ENCODE measurements at regions not wholly inside any gene's neighbourhood (a gene's known extent, or its start where the extent isn't known, plus 50 kb on each side); places are given as distances from the start of the nearest gene placed in this dataset.

DNA sequence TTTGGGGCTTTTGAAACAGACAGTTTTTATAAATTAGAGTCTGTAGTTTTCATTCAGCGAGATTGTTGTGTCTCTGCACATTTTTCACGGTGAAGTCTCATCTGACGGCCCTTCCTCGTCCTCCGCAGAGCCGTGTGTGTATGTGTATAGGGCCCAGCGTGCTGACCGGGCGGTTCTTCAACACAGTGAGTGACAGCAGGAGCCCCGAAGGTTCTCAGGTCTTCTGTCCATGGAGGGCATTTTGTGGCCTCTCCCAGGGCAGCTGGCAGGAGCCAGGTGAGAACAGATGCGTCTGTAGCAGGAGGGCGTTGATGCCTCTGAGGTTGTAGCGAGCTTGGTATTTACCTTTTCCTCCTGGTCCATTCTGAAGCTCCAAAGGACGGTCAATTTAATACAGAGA lies 116.0 kb upstream of the LPCAT1 start:
- TF ChIP-seq, protein P1, sequence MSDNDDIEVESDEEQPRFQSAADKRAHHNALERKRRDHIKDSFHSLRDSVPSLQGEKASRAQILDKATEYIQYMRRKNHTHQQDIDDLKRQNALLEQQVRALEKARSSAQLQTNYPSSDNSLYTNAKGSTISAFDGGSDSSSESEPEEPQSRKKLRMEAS (IDR thresholded peaks at IDR 0.05) = no peak
- no peak for TF ChIP-seq TAF1 (IDR thresholded peaks at IDR 0.05; ENCODE audit: low read depth)
- TF ChIP-seq YY1 (IDR thresholded peaks at IDR 0.05; ENCODE audit: low read depth) = no peak
- no peak for TF ChIP-seq EP300 (IDR thresholded peaks at IDR 0.05; ENCODE audit: borderline replicate concordance)
- no peak for TF ChIP-seq FOXM1 (IDR thresholded peaks at IDR 0.05; ENCODE audit: borderline replicate concordance, low read depth)
- TF ChIP-seq, protein P2, sequence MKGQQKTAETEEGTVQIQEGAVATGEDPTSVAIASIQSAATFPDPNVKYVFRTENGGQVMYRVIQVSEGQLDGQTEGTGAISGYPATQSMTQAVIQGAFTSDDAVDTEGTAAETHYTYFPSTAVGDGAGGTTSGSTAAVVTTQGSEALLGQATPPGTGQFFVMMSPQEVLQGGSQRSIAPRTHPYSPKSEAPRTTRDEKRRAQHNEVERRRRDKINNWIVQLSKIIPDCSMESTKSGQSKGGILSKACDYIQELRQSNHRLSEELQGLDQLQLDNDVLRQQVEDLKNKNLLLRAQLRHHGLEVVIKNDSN (IDR thresholded peaks at IDR 0.05) = no peak
- no peak for TF ChIP-seq CREB1 (IDR thresholded peaks at IDR 0.05; ENCODE audit: low read depth)
- TF ChIP-seq, protein P3, sequence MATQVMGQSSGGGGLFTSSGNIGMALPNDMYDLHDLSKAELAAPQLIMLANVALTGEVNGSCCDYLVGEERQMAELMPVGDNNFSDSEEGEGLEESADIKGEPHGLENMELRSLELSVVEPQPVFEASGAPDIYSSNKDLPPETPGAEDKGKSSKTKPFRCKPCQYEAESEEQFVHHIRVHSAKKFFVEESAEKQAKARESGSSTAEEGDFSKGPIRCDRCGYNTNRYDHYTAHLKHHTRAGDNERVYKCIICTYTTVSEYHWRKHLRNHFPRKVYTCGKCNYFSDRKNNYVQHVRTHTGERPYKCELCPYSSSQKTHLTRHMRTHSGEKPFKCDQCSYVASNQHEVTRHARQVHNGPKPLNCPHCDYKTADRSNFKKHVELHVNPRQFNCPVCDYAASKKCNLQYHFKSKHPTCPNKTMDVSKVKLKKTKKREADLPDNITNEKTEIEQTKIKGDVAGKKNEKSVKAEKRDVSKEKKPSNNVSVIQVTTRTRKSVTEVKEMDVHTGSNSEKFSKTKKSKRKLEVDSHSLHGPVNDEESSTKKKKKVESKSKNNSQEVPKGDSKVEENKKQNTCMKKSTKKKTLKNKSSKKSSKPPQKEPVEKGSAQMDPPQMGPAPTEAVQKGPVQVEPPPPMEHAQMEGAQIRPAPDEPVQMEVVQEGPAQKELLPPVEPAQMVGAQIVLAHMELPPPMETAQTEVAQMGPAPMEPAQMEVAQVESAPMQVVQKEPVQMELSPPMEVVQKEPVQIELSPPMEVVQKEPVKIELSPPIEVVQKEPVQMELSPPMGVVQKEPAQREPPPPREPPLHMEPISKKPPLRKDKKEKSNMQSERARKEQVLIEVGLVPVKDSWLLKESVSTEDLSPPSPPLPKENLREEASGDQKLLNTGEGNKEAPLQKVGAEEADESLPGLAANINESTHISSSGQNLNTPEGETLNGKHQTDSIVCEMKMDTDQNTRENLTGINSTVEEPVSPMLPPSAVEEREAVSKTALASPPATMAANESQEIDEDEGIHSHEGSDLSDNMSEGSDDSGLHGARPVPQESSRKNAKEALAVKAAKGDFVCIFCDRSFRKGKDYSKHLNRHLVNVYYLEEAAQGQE (IDR thresholded peaks at IDR 0.05; ENCODE audit: low read depth) = no peak
- no peak for TF ChIP-seq TCF12 (IDR thresholded peaks at IDR 0.05; ENCODE audit: low read depth)
- TF ChIP-seq ZBTB7A (IDR thresholded peaks at IDR 0.05; ENCODE audit: low read depth) = no peak
- no peak for TF ChIP-seq CEBPB (IDR thresholded peaks at IDR 0.05)
- no peak for TF ChIP-seq EGR1 (IDR thresholded peaks at IDR 0.05)

DNA sequence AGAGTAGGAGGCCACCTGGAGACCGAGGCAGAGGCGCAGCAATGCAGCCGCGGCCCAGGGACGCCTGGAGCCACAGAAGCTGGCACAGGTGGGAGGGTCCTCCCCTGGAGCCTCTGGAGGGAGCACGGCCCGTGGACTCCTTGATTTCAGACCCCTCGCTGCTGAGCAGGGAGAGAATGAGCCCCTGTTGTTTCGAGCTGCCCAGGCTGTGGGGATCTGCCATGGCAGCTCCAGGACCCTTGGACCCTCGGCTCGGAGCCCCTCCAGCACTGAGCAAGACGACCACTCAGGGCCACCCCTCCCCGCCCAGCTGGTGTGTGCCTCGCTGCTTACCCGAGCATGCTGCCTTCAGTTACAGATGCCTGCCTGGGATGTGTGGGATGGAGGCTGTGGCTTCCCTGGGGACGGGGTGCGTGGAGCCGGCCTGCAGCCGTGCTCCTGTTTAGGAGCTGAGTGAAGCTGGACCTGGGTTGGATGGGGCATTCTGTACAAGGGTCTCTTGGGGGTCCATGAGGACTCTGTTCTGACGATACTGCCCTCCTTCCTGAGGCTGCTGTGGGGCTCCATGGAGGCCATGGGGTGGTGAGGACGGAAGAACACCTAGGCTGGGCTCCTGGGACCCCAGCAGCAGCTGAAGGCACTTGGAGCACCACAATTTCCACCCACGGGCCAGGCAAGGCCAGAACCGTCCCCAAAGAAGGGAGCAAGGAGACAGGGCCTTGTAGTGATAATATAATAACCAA lies 115.1 kb upstream of the LPCAT1 start:
- no peak for TF ChIP-seq TCF12 (IDR thresholded peaks at IDR 0.05; ENCODE audit: low read depth)
- TF ChIP-seq, protein P1 (IDR thresholded peaks at IDR 0.05) = no peak
- no peak for TF ChIP-seq NFIC (IDR thresholded peaks at IDR 0.05)
- no peak for TF ChIP-seq ZBTB7A (IDR thresholded peaks at IDR 0.05; ENCODE audit: low read depth)

DNA sequence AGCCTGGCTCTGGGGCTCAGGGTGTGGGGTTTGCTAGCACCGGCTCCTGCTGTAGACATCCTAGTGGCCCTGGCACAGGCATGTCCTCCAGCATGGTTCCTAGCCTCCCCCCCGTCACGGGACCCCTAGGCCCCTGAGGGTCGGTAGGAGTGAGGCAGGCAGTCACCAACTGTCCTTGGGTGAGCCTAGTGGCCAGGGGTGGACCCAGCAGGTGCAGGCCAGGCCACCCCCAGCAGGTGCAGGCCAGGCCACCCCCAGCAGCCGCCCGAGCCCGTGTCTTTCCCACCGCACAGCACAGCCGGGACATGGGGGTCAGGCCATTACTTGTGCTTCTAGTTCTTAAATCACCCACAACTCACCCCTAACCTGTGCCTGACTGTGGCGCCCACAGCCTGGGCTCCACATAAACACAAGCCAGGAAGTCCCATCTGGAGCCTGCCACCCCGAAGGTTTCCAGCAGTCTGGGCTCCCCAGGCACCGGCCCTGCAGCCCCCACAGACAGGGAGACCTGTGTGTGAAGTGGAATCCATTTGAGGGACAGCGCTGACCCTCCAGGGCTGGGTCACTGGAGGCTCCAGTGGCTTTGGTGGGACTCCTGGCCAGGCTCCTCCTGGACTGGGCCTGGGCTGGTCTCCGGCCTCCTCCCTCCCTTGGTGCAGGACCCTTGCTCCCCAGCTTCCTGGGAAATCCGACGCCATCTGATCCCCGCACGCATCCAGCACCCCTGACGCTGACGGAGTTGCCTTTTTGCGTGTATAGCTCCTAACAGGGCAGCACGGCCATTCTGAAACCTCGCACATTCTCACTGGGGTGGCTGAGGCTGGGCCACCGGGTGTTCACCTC lies 114.1 kb upstream of the LPCAT1 start:
- TF ChIP-seq RAD21 (IDR thresholded peaks at IDR 0.05; ENCODE audit: low read depth) (no peak), NFIC (IDR thresholded peaks at IDR 0.05) (no peak), TAF1 (IDR thresholded peaks at IDR 0.05; ENCODE audit: low read depth) (no peak), ZBTB7A (IDR thresholded peaks at IDR 0.05; ENCODE audit: low read depth) (no peak), CEBPB (IDR thresholded peaks at IDR 0.05) (no peak)

DNA sequence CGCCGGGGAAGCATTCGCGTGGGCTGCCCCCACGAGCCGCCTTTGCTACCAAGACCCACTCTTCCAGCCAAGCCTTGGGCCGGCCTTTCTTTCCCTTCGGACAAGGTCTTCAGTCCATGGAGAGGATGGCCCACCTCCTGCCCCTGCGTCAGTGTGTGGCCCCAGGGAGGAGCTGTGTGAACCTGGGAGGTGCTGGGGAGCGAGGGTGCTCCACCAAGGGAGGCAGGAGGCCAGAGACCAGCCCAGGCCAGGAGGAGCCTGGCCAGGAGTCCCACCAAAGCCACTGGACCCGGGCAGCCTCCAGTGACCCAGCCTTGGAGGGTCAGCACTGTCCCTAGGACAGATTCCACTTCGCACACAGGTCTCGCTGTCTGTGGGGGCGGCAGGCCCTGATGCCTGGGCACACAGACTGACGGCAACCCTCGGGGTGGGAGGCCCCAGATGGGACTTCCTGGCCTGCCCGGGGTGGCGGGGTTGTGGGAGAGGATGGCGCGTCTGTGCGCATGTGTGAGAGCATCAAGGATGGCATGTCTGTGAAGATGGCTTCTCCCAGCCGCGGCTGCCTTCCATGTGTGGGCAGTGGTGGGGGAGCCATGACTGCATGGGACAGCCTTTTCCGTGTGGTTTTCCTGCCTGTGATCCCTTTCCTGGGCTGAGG lies 113.3 kb upstream of the LPCAT1 start:
- TF ChIP-seq FOXM1 (IDR thresholded peaks at IDR 0.05; ENCODE audit: borderline replicate concordance, low read depth) = no peak
- TF ChIP-seq RAD21 (IDR thresholded peaks at IDR 0.05; ENCODE audit: low read depth) = no peak
- no peak for TF ChIP-seq EGR1 (IDR thresholded peaks at IDR 0.05)

DNA sequence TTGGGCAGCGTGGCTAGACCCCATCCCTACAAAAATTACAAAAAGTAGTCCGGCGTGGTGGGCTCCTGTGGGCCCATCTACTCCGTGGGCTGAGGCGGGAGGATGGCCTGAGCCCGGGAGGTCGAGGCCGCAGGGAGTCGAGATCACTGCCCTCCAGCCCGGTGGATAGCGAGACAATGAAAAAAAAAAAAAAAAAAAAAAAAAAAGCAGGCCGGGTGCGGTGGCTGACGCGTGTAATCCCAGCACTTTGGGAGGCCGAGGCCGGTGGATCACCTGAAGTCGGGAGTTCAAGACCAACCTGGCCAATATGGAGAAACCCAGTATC lies 110.5 kb upstream of the LPCAT1 start:
- TF ChIP-seq NFIC (IDR thresholded peaks at IDR 0.05) = no peak
- no peak for TF ChIP-seq YY1 (IDR thresholded peaks at IDR 0.05; ENCODE audit: low read depth)
- TF ChIP-seq ZBTB7A (IDR thresholded peaks at IDR 0.05; ENCODE audit: low read depth) = no peak
- no peak for TF ChIP-seq TAF1 (IDR thresholded peaks at IDR 0.05; ENCODE audit: low read depth)
- TF ChIP-seq, protein P1 (IDR thresholded peaks at IDR 0.05) = no peak
- TF ChIP-seq CEBPB (IDR thresholded peaks at IDR 0.05) = no peak
- no peak for TF ChIP-seq TCF12 (IDR thresholded peaks at IDR 0.05; ENCODE audit: low read depth)
- TF ChIP-seq EGR1 (IDR thresholded peaks at IDR 0.05) = no peak
- TF ChIP-seq FOXM1 (IDR thresholded peaks at IDR 0.05; ENCODE audit: borderline replicate concordance, low read depth) = no peak

DNA sequence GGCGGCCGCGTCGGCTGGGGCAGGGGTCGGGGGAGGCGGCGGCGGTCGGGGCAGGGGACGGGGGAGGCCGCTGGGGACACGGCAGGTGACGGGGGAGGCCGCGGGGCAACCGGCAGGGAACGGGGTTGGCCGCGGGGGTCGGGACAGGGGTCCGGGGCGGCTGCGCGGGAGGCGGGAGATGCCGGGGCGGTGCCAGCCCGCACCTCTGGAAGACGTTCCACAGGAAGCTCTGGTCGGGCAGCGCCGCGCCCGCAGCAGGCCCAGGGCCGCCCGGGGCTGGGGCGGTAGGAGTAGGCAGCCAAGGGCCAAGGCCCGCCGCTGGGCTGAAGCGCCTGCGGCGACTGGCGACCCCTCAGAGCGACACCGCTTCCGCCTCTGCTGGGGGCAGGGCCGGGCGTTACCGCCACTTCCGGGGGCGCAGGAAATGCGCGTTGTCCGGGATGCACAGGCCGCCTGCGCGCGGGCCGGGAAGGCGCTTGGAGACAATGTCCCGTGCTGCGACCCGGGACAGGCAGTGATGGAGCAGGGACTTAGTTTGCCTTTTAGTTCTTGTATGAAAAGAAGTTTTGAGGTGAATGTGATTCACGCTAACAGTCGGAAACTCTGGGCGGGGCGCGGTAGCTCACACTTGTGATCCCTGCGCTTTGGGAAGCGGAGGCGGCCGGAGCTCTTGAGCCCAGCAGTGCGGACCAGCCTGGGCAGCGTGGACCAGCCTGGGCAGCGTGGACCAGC lies 110.0 kb upstream of the LPCAT1 start:
- TF ChIP-seq RAD21 (IDR thresholded peaks at IDR 0.05; ENCODE audit: low read depth) = no peak
- no peak for TF ChIP-seq EGR1 (IDR thresholded peaks at IDR 0.05)
- no peak for TF ChIP-seq CEBPB (IDR thresholded peaks at IDR 0.05)
- TF ChIP-seq, protein P3 (IDR thresholded peaks at IDR 0.05; ENCODE audit: low read depth) = no peak
- TF ChIP-seq, protein P2 (IDR thresholded peaks at IDR 0.05) = no peak
- no peak; the same call in 1 of the 2 replicates for TF ChIP-seq CREB1 (IDR thresholded peaks at IDR 0.05; ENCODE audit: low read depth)
- no peak for TF ChIP-seq YY1 (IDR thresholded peaks at IDR 0.05; ENCODE audit: low read depth)
- no peak for TF ChIP-seq TCF12 (IDR thresholded peaks at IDR 0.05; ENCODE audit: low read depth)
- no peak for TF ChIP-seq ZBTB7A (IDR thresholded peaks at IDR 0.05; ENCODE audit: low read depth)
- TF ChIP-seq, protein P1 (IDR thresholded peaks at IDR 0.05) = no peak; the same call in 1 of the 2 replicates
- no peak for TF ChIP-seq EP300 (IDR thresholded peaks at IDR 0.05; ENCODE audit: borderline replicate concordance)
- no peak for TF ChIP-seq TEAD4 (IDR thresholded peaks at IDR 0.05)
- no peak for TF ChIP-seq TAF1 (IDR thresholded peaks at IDR 0.05; ENCODE audit: low read depth)
- no peak for TF ChIP-seq FOXM1 (IDR thresholded peaks at IDR 0.05; ENCODE audit: borderline replicate concordance, low read depth)
- TF ChIP-seq NFIC (IDR thresholded peaks at IDR 0.05) = no peak
